ENCODE measurements at regions not wholly inside any gene's neighbourhood (a gene's known extent, or its start where the extent isn't known, plus 50 kb on each side); places are given as distances from the start of the nearest gene placed in this dataset.

GRCh38 chr1:73654714-73655113 lies 543.3 kb downstream of the LRRIQ3 start:
- no peaks in the 10 kb centered on the region for H3K36me3 ChIP-seq (ENCODE audit: insufficient read depth, low read length)
- H3K9me3 ChIP-seq (ENCODE audit: control insufficient read depth in 1 of 2, low read length in 2 of 2) = no peaks in the 10 kb centered on the region
- no peak overlapping the region for H3K4me3 ChIP-seq (ENCODE audit: low read length in 2 of 2)
- intact Hi-C loops (cut with micrococcal nuclease) = no loop called here
- Mint-ChIP-seq H3K27me3 (no peaks in the 10 kb centered on the region), H3K4me1 (no peaks in the 10 kb centered on the region), H3K4me3 (no peak overlapping the region), H3K27ac (no peak overlapping the region), H3K9me3 (peaks cover 0 to 7% (median 2%) of the 10 kb centered on the region in 8 donors), H3K36me3 (no peaks in the 10 kb centered on the region)
- H3K27ac ChIP-seq (ENCODE audit: low read depth, low read length) = no peak overlapping the region
- no peak for DNase-seq
- no peaks in the 10 kb centered on the region for H3K27me3 ChIP-seq (ENCODE audit: insufficient read depth, low read length)
- no peaks in the 10 kb centered on the region for H3K4me1 ChIP-seq (ENCODE audit: insufficient read depth, low read length)
- POLR2A ChIA-PET (ENCODE audit: partially characterized antibody) = no interaction called here
- CTCF ChIA-PET (ENCODE audit: partially characterized antibody) = no interaction called here

GRCh38 chr1:73644198-73644597 lies 553.8 kb downstream of the LRRIQ3 start:
- no peaks in the 10 kb centered on the region for H3K4me1 ChIP-seq (ENCODE audit: insufficient read depth, low read length)
- H3K27ac Mint-ChIP-seq = no peak overlapping the region
- ChIA-PET CTCF (ENCODE audit: partially characterized antibody) (interaction anchor here (0.6 kb wide), 1 partner anchor 777 kb away, joined by 3 read pairs; no protein-coding TSS in a partner anchor), POLR2A (ENCODE audit: partially characterized antibody) (no interaction called here)
- no peaks in the 10 kb centered on the region for H3K27me3 Mint-ChIP-seq
- no peak overlapping the region for H3K4me3 Mint-ChIP-seq
- intact Hi-C loops (cut with micrococcal nuclease) = no loop called here
- no peaks in the 10 kb centered on the region for H3K9me3 ChIP-seq (ENCODE audit: control insufficient read depth in 1 of 2, low read length in 2 of 2)
- DNase-seq = no peak
- H3K36me3 ChIP-seq (ENCODE audit: insufficient read depth, low read length) = no peaks in the 10 kb centered on the region
- no peaks in the 10 kb centered on the region for H3K27me3 ChIP-seq (ENCODE audit: insufficient read depth, low read length)
- H3K36me3 Mint-ChIP-seq = no peaks in the 10 kb centered on the region
- peaks cover 0 to 4% (median 0%) of the 10 kb centered on the region in 8 donors for H3K9me3 Mint-ChIP-seq
- H3K4me1 Mint-ChIP-seq = no peaks in the 10 kb centered on the region
- no peak overlapping the region for H3K4me3 ChIP-seq (ENCODE audit: low read length in 2 of 2)
- H3K27ac ChIP-seq (ENCODE audit: low read depth, low read length) = no peak overlapping the region

GRCh38 chr1:73639494-73639893 lies 558.5 kb downstream of the LRRIQ3 start:
- H3K9me3 Mint-ChIP-seq = peaks cover 0 to 6% (median 0%) of the 10 kb centered on the region in 8 donors
- DNase-seq = no peak
- Histone ChIP-seq H3K27me3 (ENCODE audit: insufficient read depth, low read length) (no peaks in the 10 kb centered on the region), H3K27ac (ENCODE audit: low read depth, low read length) (no peak overlapping the region), H3K4me3 (ENCODE audit: low read length in 2 of 2) (no peak overlapping the region), H3K4me1 (ENCODE audit: insufficient read depth, low read length) (no peaks in the 10 kb centered on the region), H3K9me3 (ENCODE audit: control insufficient read depth in 1 of 2, low read length in 2 of 2) (no peaks in the 10 kb centered on the region), H3K36me3 (ENCODE audit: insufficient read depth, low read length) (no peaks in the 10 kb centered on the region)
- no peaks in the 10 kb centered on the region for H3K4me1 Mint-ChIP-seq
- intact Hi-C loops (cut with micrococcal nuclease) = no loop called here
- H3K36me3 Mint-ChIP-seq = no peaks in the 10 kb centered on the region
- no peak overlapping the region for H3K4me3 Mint-ChIP-seq
- ChIA-PET POLR2A (ENCODE audit: partially characterized antibody) (no interaction called here), CTCF (ENCODE audit: partially characterized antibody) (no interaction called here)
- no peaks in the 10 kb centered on the region for H3K27me3 Mint-ChIP-seq
- no peak overlapping the region for H3K27ac Mint-ChIP-seq

DNA sequence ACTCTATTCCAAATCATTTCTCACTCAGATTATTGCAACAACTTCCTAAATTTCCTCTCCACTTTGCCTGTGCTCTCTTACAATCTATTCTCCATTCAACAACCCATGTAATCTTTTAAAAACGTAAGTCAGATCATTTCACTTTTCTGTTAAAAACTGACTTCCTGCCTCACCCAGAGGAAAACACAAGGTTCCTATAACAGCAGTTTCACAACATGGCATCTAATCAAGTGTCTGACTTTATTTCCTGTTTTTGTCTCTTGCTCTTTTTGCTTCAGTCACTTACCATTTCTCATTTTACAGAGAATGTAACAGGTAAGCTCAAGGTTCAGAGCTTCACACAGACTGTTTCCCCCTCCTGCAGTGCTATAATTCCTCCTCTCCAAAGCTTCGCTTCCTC lies 560.7 kb downstream of the LRRIQ3 start:
- Mint-ChIP-seq H3K36me3 (no peaks in the 10 kb centered on the region), H3K4me1 (no peaks in the 10 kb centered on the region), H3K27me3 (no peaks in the 10 kb centered on the region), H3K4me3 (no peak overlapping the region), H3K9me3 (peaks cover 0 to 6% (median 3%) of the 10 kb centered on the region in 8 donors), H3K27ac (no peak overlapping the region)
- no peak overlapping the region for H3K27ac ChIP-seq (ENCODE audit: low read depth, low read length)
- no peaks in the 10 kb centered on the region for H3K9me3 ChIP-seq (ENCODE audit: control insufficient read depth in 1 of 2, low read length in 2 of 2)
- ChIA-PET CTCF (ENCODE audit: partially characterized antibody) (no interaction called here), POLR2A (ENCODE audit: partially characterized antibody) (no interaction called here)
- no peak for DNase-seq
- H3K36me3 ChIP-seq (ENCODE audit: insufficient read depth, low read length) = no peaks in the 10 kb centered on the region
- H3K4me1 ChIP-seq (ENCODE audit: insufficient read depth, low read length) = no peaks in the 10 kb centered on the region
- no peaks in the 10 kb centered on the region for H3K27me3 ChIP-seq (ENCODE audit: insufficient read depth, low read length)
- intact Hi-C loops (cut with micrococcal nuclease) = no loop called here
- no peak overlapping the region for H3K4me3 ChIP-seq (ENCODE audit: low read length in 2 of 2)

DNA sequence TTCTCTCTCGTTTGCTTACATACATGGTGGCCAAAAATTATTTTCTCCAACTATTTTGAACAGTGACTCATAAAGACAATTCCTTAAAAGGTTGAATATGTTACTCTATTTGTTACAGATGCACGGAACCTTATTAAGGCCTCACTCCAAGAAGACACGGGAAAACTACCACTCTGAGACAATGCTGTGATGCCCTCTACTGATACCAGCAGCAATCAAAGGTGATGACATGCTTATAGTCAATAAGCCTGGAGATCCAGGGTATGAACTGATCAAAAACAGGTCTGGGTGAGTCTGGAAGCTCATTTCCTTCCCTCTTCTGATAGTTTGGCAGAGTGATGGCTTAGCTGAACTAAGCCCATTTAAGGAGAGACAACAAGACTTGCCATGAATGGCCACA lies 563.0 kb downstream of the LRRIQ3 start:
- Histone ChIP-seq H3K9me3 (ENCODE audit: control insufficient read depth in 1 of 2, low read length in 2 of 2) (no peaks in the 10 kb centered on the region), H3K27ac (ENCODE audit: low read depth, low read length) (no peak overlapping the region), H3K27me3 (ENCODE audit: insufficient read depth, low read length) (no peaks in the 10 kb centered on the region), H3K36me3 (ENCODE audit: insufficient read depth, low read length) (no peaks in the 10 kb centered on the region), H3K4me3 (ENCODE audit: low read length in 2 of 2) (no peak overlapping the region), H3K4me1 (ENCODE audit: insufficient read depth, low read length) (no peaks in the 10 kb centered on the region)
- no peak for DNase-seq
- Mint-ChIP-seq H3K9me3 (peaks cover 0 to 8% (median 4%) of the 10 kb centered on the region in 8 donors), H3K27ac (no peak overlapping the region), H3K4me3 (no peak overlapping the region), H3K27me3 (no peaks in the 10 kb centered on the region), H3K4me1 (no peaks in the 10 kb centered on the region), H3K36me3 (no peaks in the 10 kb centered on the region)
- POLR2A ChIA-PET (ENCODE audit: partially characterized antibody) = no interaction called here
- intact Hi-C loops (cut with micrococcal nuclease) = no loop called here
- CTCF ChIA-PET (ENCODE audit: partially characterized antibody) = no interaction called here

DNA sequence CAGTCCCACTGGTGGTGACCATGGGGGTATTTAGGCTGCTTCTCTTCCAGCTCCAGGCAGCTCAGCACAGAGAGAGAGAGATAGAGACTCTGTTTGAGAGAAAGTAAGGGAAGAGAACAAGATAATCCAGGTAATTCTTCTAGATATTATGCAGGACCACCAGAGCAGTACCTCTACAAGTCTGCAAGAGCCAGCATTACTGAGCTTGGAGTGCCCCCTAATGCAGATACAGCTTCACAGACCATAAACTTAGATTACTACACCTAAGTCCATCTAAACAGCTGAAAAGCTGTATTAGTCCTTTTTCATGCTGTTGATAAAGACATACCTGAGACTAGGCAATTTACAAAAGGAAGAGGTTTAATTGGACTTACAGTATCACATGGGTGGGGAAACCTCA lies 570.3 kb downstream of the LRRIQ3 start:
- H3K36me3 ChIP-seq (ENCODE audit: insufficient read depth, low read length) = no peaks in the 10 kb centered on the region
- no peaks in the 10 kb centered on the region for H3K4me1 ChIP-seq (ENCODE audit: insufficient read depth, low read length)
- Mint-ChIP-seq H3K4me3 (no peak overlapping the region), H3K27ac (no peak overlapping the region), H3K36me3 (no peaks in the 10 kb centered on the region), H3K4me1 (no peaks in the 10 kb centered on the region), H3K27me3 (no peaks in the 10 kb centered on the region), H3K9me3 (peaks cover 0 to 16% (median 5%) of the 10 kb centered on the region in 8 donors)
- no peaks in the 10 kb centered on the region for H3K27me3 ChIP-seq (ENCODE audit: insufficient read depth, low read length)
- POLR2A ChIA-PET (ENCODE audit: partially characterized antibody) = no interaction called here
- DNase-seq = no peak
- no peak overlapping the region for H3K4me3 ChIP-seq (ENCODE audit: low read length in 2 of 2)
- no peak overlapping the region for H3K27ac ChIP-seq (ENCODE audit: low read depth, low read length)
- CTCF ChIA-PET (ENCODE audit: partially characterized antibody) = no interaction called here
- H3K9me3 ChIP-seq (ENCODE audit: control insufficient read depth in 1 of 2, low read length in 2 of 2) = no peaks in the 10 kb centered on the region
- intact Hi-C loops (cut with micrococcal nuclease) = no loop called here

GRCh38 chr1:73626326-73626725 lies 571.6 kb downstream of the LRRIQ3 start:
- no peaks in the 10 kb centered on the region for H3K36me3 ChIP-seq (ENCODE audit: insufficient read depth, low read length)
- H3K4me1 ChIP-seq (ENCODE audit: insufficient read depth, low read length) = no peaks in the 10 kb centered on the region
- intact Hi-C loops (cut with micrococcal nuclease) = no loop called here
- no peak overlapping the region for H3K27ac Mint-ChIP-seq
- DNase-seq = no peak
- H3K27me3 Mint-ChIP-seq = no peaks in the 10 kb centered on the region
- no peak overlapping the region for H3K27ac ChIP-seq (ENCODE audit: low read depth, low read length)
- ChIA-PET POLR2A (ENCODE audit: partially characterized antibody) (no interaction called here), CTCF (ENCODE audit: partially characterized antibody) (no interaction called here)
- peaks cover 0 to 16% (median 5%) of the 10 kb centered on the region in 8 donors for H3K9me3 Mint-ChIP-seq
- no peaks in the 10 kb centered on the region for H3K9me3 ChIP-seq (ENCODE audit: control insufficient read depth in 1 of 2, low read length in 2 of 2)
- H3K4me1 Mint-ChIP-seq = no peaks in the 10 kb centered on the region
- H3K4me3 ChIP-seq (ENCODE audit: low read length in 2 of 2) = no peak overlapping the region
- H3K4me3 Mint-ChIP-seq = no peak overlapping the region
- no peaks in the 10 kb centered on the region for H3K27me3 ChIP-seq (ENCODE audit: insufficient read depth, low read length)
- H3K36me3 Mint-ChIP-seq = no peaks in the 10 kb centered on the region

GRCh38 chr1:73623946-73624345 lies 574.0 kb downstream of the LRRIQ3 start:
- no peak overlapping the region for H3K27ac ChIP-seq (ENCODE audit: low read depth, low read length)
- no peak for DNase-seq
- no peak overlapping the region for H3K4me3 ChIP-seq (ENCODE audit: low read length in 2 of 2)
- no peaks in the 10 kb centered on the region for H3K4me1 Mint-ChIP-seq
- no peaks in the 10 kb centered on the region for H3K36me3 Mint-ChIP-seq
- no peaks in the 10 kb centered on the region for H3K36me3 ChIP-seq (ENCODE audit: insufficient read depth, low read length)
- no peaks in the 10 kb centered on the region for H3K4me1 ChIP-seq (ENCODE audit: insufficient read depth, low read length)
- no peaks in the 10 kb centered on the region for H3K27me3 ChIP-seq (ENCODE audit: insufficient read depth, low read length)
- H3K4me3 Mint-ChIP-seq = no peak overlapping the region
- no peaks in the 10 kb centered on the region for H3K9me3 ChIP-seq (ENCODE audit: control insufficient read depth in 1 of 2, low read length in 2 of 2)
- intact Hi-C loops (cut with micrococcal nuclease) = no loop called here
- peaks cover 0 to 16% (median 3%) of the 10 kb centered on the region in 8 donors for H3K9me3 Mint-ChIP-seq
- no peak overlapping the region for H3K27ac Mint-ChIP-seq
- no peaks in the 10 kb centered on the region for H3K27me3 Mint-ChIP-seq
- ChIA-PET POLR2A (ENCODE audit: partially characterized antibody) (no interaction called here), CTCF (ENCODE audit: partially characterized antibody) (no interaction called here)
